MM.1S (cell line): ENCODE measurements at regions not wholly inside any gene's neighbourhood (a gene's known extent, or its start where the extent isn't known, plus 50 kb on each side); places are given as distances from the start of the nearest gene placed in this dataset.
A peak's percentile ranks its signal among the peaks of the same experiment; 100 is the strongest.

ENCODE experiments used
- CTCF ChIP-seq: fragments of 300-600 bp; sonication (generic); IDR thresholded peaks from 2 replicates; pipeline ENCODE4 v1.5.1; 2016; ENCODE audit warnings: antibody characterized with exemption, low read length, mixed read lengths
- EZH2 ChIP-seq: fragments of 300-600 bp; sonication (generic); optimal IDR thresholded peaks from 2 replicates; pipeline ENCODE3; 2017; ENCODE audit warnings: low read depth, mild to moderate bottlenecking, antibody characterized with exemption, low read length, mixed read lengths

- peak; percentile 25; the same call in 1 of the 2 replicates for TF ChIP-seq CTCF
- TF ChIP-seq EZH2: no peak
Measured at GRCh38 chrX:6644411-6644810, 109.5 kb upstream of the VCX3A start.
